Brain microvascular endothelial cell (primary cell): ENCODE measurements at regions not wholly inside any gene's neighbourhood (a gene's known extent, or its start where the extent isn't known, plus 50 kb on each side); places are given as distances from the start of the nearest gene placed in this dataset.

ENCODE experiments used
- DNase-seq: peaks from one replicate; pipeline ENCODE4 v3.0.0-alpha.2; 2020
- H3K27ac ChIP-seq: fragments of 250-450 bp; sonication (Bioruptor Pico); 2 replicates; pipeline ENCODE4 v1.5.1; 2020; ENCODE audit warnings: mild to moderate bottlenecking, moderate library complexity
- H3K27me3 ChIP-seq: fragments of 250-450 bp; sonication (Bioruptor Pico); replicated peaks from 2 replicates; pipeline ENCODE4 v1.5.1; 2020; ENCODE audit warnings: mild to moderate bottlenecking
- H3K36me3 ChIP-seq: fragments of 250-450 bp; sonication (Bioruptor Pico); replicated peaks from 2 replicates; pipeline ENCODE4 v1.5.1; 2020; ENCODE audit warnings: mild to moderate bottlenecking
- H3K4me3 ChIP-seq: 2 replicates; pipeline ENCODE4 v1.5.1; 2011; ENCODE audit warnings: low read depth, mild to moderate bottlenecking, control low read depth, low read length, moderate library complexity
- in situ Hi-C: cut with HindIII; loops from 2 replicates; pipeline ENCODE4 v1.10.0; 2017; ENCODE audit warnings: low sequenced_read_pairs, low pct_ligation_motif_present
- TF ChIP-seq, protein P1 (sequence below): IDR thresholded peaks from 2 replicates; pipeline ENCODE4 v1.5.1; 2011; ENCODE audit warnings: low read depth, mild to moderate bottlenecking, moderate library complexity, low read length, control low read depth, inconsistent platforms; ENCODE audit errors: missing control alignments

DNA sequence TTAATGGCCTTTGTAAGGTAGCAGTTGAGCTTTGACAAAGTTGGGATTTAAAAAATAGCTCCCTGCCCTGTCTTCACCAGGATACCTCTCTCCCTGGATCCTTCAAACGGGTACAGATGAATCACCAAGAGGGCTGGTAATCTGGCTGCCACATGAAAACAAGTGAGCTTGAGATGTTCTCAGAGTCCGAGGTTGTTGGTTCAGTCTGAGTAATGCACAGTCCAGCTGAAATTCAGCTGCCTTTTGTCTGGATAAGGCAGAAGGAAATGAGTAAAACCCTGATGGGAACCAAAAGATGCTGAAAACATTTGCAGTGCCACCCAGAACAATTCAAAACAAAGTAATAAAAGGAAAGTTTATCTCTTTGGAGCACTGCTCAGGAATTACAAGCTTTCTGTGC lies 86.8 kb downstream of the GJA1 start:
- peak; percentile 98 for DNase-seq
- in situ Hi-C loops, result no loop called here
- no peaks in the 10 kb centered on the region for H3K27me3 ChIP-seq
- H3K36me3 ChIP-seq, result no peaks in the 10 kb centered on the region
- H3K27ac ChIP-seq, result peak overlapping the region; percentile 99
- H3K4me3 ChIP-seq, result no peak overlapping the region
- TF ChIP-seq, protein P1, sequence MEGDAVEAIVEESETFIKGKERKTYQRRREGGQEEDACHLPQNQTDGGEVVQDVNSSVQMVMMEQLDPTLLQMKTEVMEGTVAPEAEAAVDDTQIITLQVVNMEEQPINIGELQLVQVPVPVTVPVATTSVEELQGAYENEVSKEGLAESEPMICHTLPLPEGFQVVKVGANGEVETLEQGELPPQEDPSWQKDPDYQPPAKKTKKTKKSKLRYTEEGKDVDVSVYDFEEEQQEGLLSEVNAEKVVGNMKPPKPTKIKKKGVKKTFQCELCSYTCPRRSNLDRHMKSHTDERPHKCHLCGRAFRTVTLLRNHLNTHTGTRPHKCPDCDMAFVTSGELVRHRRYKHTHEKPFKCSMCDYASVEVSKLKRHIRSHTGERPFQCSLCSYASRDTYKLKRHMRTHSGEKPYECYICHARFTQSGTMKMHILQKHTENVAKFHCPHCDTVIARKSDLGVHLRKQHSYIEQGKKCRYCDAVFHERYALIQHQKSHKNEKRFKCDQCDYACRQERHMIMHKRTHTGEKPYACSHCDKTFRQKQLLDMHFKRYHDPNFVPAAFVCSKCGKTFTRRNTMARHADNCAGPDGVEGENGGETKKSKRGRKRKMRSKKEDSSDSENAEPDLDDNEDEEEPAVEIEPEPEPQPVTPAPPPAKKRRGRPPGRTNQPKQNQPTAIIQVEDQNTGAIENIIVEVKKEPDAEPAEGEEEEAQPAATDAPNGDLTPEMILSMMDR, result no peak

DNA sequence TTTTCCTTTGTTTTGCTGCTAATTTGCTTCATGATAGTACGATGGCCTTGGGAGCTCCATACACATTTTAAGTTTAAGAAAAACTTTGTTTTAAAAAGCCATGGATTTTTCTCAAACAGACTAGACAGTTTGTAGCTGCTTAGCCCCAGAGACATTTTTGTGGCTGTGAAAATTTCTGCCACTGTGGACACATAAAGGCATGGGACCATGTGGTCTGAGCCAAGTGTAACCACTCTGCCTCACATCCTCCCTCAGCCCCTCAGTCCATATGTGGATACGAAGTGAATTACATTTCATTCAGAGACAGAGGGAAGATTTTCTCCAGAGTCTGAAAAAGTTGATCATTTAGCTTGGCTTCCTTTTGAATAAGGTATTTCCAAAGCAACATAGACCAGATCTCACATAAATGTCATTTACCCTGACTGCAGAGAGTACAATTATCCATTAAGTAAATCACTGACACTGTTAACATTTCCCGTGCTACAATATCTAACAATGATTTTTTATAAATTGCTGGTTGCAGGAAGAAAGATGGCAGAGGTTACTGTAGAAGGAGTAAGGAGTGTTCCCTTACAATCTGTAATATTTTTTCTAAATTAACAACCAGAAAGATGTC lies 87.4 kb downstream of the GJA1 start:
- Histone ChIP-seq H3K4me3 (no peak overlapping the region), H3K36me3 (no peaks in the 10 kb centered on the region), H3K27me3 (no peaks in the 10 kb centered on the region), H3K27ac (peak overlapping the region; percentile 99)
- TF ChIP-seq, protein P1, result no peak
- in situ Hi-C loops, result no loop called here
- peak; percentile 64 for DNase-seq

DNA sequence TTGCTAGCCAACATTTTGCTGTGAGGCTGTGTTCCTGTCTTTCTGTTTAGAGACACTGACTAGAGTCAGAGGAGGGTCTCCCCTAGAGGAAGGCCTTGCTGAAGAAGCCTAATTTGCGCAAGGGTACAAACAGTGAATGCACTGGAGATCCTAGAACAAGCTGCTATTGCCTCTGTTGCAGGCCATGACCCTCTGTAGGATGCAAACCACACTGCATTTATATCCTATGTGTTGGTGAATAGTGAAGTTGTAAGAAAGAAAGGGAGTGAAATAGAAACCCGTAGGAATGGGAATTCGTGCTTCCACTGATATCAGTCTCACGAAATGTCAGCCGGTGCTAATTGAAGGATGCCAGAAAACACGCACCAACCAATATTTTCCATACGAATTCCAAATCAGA lies 88.2 kb downstream of the GJA1 start:
- Histone ChIP-seq H3K36me3 (no peaks in the 10 kb centered on the region), H3K4me3 (no peak overlapping the region), H3K27ac (peak overlapping the region; percentile 99), H3K27me3 (no peaks in the 10 kb centered on the region)
- in situ Hi-C loops, result no loop called here
- peak; percentile 75 for DNase-seq
- TF ChIP-seq, protein P1, result no peak

DNA sequence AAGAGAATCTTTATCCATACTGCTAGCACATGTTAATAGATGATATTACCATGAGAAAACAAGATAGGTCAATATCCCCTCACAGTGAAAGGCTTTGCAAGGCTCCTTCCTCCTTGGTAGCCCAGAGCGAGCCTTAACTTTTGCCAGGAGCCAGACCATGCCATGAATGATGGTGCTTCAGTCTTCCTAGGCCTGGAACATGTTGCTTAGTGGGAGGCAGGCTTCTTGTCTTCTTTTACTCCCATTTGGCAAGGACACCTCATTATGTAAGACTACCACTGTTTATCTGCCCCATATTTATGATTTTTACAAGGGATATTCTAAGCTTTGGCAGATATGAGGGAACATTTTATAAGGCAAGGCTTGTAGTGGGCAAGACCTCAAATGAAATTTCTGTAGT lies 90.8 kb downstream of the GJA1 start:
- in situ Hi-C loops, result no loop called here
- DNase-seq, result no peak
- TF ChIP-seq, protein P1, result no peak
- Histone ChIP-seq H3K27me3 (no peaks in the 10 kb centered on the region), H3K27ac (no peak overlapping the region), H3K4me3 (no peak overlapping the region), H3K36me3 (no peaks in the 10 kb centered on the region)

DNA sequence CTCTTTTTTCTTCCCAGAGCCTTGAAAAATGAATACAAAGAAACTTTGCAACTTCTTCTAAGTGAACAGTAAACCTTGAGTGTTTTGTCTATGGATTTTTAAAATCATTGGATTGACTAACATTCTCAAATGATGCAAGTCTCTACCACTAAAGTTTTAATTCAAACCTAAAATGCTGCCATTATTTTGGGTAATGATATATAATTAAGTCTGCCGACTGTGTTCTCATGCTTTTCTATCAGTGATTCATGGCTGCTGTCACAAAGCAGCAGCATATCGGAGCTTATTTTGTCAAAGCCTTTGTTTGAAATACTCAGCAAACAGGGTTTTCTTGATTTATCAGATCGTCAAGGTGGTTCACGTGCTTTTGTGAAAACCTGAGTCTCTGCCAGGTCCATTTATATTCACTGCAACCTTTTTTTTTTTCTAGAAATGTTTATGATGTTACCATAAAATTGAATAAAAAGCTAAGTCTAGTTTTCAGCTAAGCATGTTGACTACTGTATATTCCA lies 96.3 kb downstream of the GJA1 start:
- H3K4me3 ChIP-seq, result no peak overlapping the region
- in situ Hi-C loops, result no loop called here
- TF ChIP-seq, protein P1, result no peak

DNA sequence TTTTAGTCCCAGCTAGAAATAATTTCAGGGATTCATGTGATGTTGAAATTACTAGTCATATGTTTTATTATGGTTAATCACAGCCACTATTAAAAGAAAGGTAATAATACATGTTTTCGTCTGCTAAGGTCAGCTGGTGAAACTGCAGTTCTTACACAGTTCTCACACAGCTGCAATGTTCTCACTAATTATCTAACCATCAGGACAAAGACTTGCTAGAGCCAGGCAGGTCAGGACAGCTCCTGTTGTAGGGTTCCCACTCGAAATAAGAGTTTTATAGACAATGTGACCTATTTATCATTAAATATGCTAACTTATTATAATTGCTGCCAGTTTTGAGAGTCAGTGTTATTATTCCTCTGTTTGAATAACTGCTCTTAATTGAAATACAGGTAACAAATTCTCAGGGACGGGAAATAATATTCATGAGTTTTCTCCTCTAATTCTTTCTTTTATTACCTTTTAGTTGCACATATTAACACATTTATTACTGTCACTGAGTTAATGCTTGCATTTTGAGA lies 97.9 kb downstream of the GJA1 start:
- no peaks in the 10 kb centered on the region for H3K36me3 ChIP-seq
- no peaks in the 10 kb centered on the region for H3K27me3 ChIP-seq
- H3K27ac ChIP-seq, result no peak overlapping the region
- H3K4me3 ChIP-seq, result no peak overlapping the region
- no peak for DNase-seq
- in situ Hi-C loops, result no loop called here
- TF ChIP-seq, protein P1, result no peak

More for the DNA sequence above, 96.3 kb downstream of the GJA1 start:
- Histone ChIP-seq H3K27ac (no peak overlapping the region), H3K27me3 (no peaks in the 10 kb centered on the region), H3K36me3 (no peaks in the 10 kb centered on the region)
- DNase-seq, result no peak
